WTC11 (cell line): ENCODE measurements at regions not wholly inside any gene's neighbourhood (a gene's known extent, or its start where the extent isn't known, plus 50 kb on each side); places are given as distances from the start of the nearest gene placed in this dataset.

Experiments used
- ATAC-seq: fragments of 200-7000 bp; cut with Tn5 transposase; 2 replicates; pipeline ENCODE4 v1.10.0; 2021; ENCODE audit warnings: mild to moderate bottlenecking, moderate library complexity
- CTCF ChIA-PET: fragments of 300-600 bp; sonication (Branson Sonifier 250); formaldehyde crosslinking; loops from one replicate; lab custom pipeline; 2021; ENCODE audit warnings: antibody characterized with exemption; lab: Charles Lee
- POLR2A ChIA-PET: fragments of 350-600 bp; sonication (Branson Sonifier 250); formaldehyde crosslinking; loops from one replicate; lab custom pipeline; 2021; ENCODE audit warnings: antibody characterized with exemption; lab: Charles Lee
- DNase-seq: peaks from one replicate; pipeline ENCODE4 v3.0.0; 2021; ENCODE audit warnings: low spot score
- H3K27ac Mint-ChIP-seq: 2 replicates; pipeline ENCODE4 v1.8.0; 2021; ENCODE audit warnings: mixed read lengths
- H3K27me3 Mint-ChIP-seq: 2 replicates; pipeline ENCODE4 v1.8.0; 2021; ENCODE audit warnings: low read depth, mild to moderate bottlenecking, moderate library complexity, mixed read lengths
- H3K36me3 Mint-ChIP-seq: 2 replicates; pipeline ENCODE4 v1.8.0; 2021; ENCODE audit warnings: mixed read lengths
- H3K4me1 Mint-ChIP-seq: 2 replicates; pipeline ENCODE4 v1.8.0; 2022; ENCODE audit warnings: mixed read lengths
- H3K4me3 Mint-ChIP-seq: 2 replicates; pipeline ENCODE4 v1.8.0; 2021; ENCODE audit warnings: mild to moderate bottlenecking, moderate library complexity, mixed read lengths
- H3K9me3 Mint-ChIP-seq: 2 replicates; pipeline ENCODE4 v1.8.0; 2021; ENCODE audit warnings: mixed read lengths
- FOXP1 ChIP-seq: sonication (generic); formaldehyde crosslinking; IDR thresholded peaks from 2 replicates; pipeline ENCODE4 v1.8.0; 2022; ENCODE audit warnings: missing genetic modification reagents, mild to moderate bottlenecking, moderate library complexity, borderline replicate concordance
- HMGA2 ChIP-seq: fragments of 250-450 bp; sonication (Bioruptor Pico); IDR thresholded peaks from 2 replicates; pipeline ENCODE4 v1.4.0; 2021; ENCODE audit warnings: mild to moderate bottlenecking, moderate library complexity
- IRF2 ChIP-seq: sonication (generic); formaldehyde crosslinking; IDR thresholded peaks from 2 replicates; pipeline ENCODE4 v1.8.0; 2022; ENCODE audit warnings: low read depth, missing genetic modification reagents, borderline replicate concordance
- JUN ChIP-seq: sonication (generic); formaldehyde crosslinking; IDR thresholded peaks from 2 replicates; pipeline ENCODE4 v1.8.0; 2023; ENCODE audit warnings: mild to moderate bottlenecking, missing genetic modification reagents
- MXD4 ChIP-seq: fragments of 250-450 bp; sonication (Bioruptor Pico); IDR thresholded peaks from 2 replicates; pipeline ENCODE4 v1.8.0; 2021; ENCODE audit warnings: mild to moderate bottlenecking, moderate library complexity, borderline replicate concordance
- NFATC4 ChIP-seq: fragments of 250-450 bp; sonication (Bioruptor Pico); IDR thresholded peaks from 2 replicates; pipeline ENCODE4 v1.9.0; 2021; ENCODE audit warnings: mild to moderate bottlenecking
- NFE2L1 ChIP-seq: sonication (generic); formaldehyde crosslinking; IDR thresholded peaks from 2 replicates; pipeline ENCODE4 v1.8.1; 2023; ENCODE audit warnings: missing genetic modification reagents
- NFYB ChIP-seq: sonication (generic); formaldehyde crosslinking; conservative IDR thresholded peaks from 2 replicates; pipeline ENCODE4 v1.8.0; 2022; ENCODE audit warnings: low read depth, missing genetic modification reagents
- PRRX2 ChIP-seq: fragments of 250-450 bp; sonication (Bioruptor Pico); IDR thresholded peaks from 2 replicates; pipeline ENCODE4 v1.8.0; 2021; ENCODE audit warnings: mild to moderate bottlenecking
- RORB ChIP-seq: fragments of 250-450 bp; sonication (Bioruptor Pico); IDR thresholded peaks from 2 replicates; pipeline ENCODE4 v1.9.0; 2021; ENCODE audit warnings: mild to moderate bottlenecking
- SMAD4 ChIP-seq: sonication (generic); formaldehyde crosslinking; IDR thresholded peaks from 2 replicates; pipeline ENCODE4 v1.8.0; 2022; ENCODE audit warnings: mild to moderate bottlenecking, missing genetic modification reagents
- TCF7 ChIP-seq: sonication (generic); formaldehyde crosslinking; IDR thresholded peaks from 2 replicates; pipeline ENCODE4 v1.8.0; 2022; ENCODE audit warnings: mild to moderate bottlenecking, low read depth, missing genetic modification reagents, moderate library complexity
- ZNF232 ChIP-seq: sonication (generic); formaldehyde crosslinking; IDR thresholded peaks from 2 replicates; pipeline ENCODE4 v1.8.0; 2022; ENCODE audit warnings: mild to moderate bottlenecking, missing genetic modification reagents
- TF ChIP-seq, protein P1 (sequence below): sonication (generic); formaldehyde crosslinking; IDR thresholded peaks from 2 replicates; pipeline ENCODE4 v1.8.0; 2023; ENCODE audit warnings: missing genetic modification reagents
- TF ChIP-seq, protein P2 (sequence below): sonication (generic); formaldehyde crosslinking; IDR thresholded peaks from 2 replicates; pipeline ENCODE4 v1.8.0; 2022; ENCODE audit warnings: mild to moderate bottlenecking, missing genetic modification reagents
- TF ChIP-seq, protein P3 (sequence below): sonication (generic); formaldehyde crosslinking; IDR thresholded peaks from 2 replicates; pipeline ENCODE4 v1.8.1; 2023; ENCODE audit warnings: mild to moderate bottlenecking, missing genetic modification reagents, moderate library complexity
- TF ChIP-seq, protein P4 (sequence below): sonication (generic); formaldehyde crosslinking; IDR thresholded peaks from 2 replicates; pipeline ENCODE4 v1.8.0; 2022; ENCODE audit warnings: mild to moderate bottlenecking, missing genetic modification reagents
- TF ChIP-seq, protein P5 (sequence below): sonication (generic); formaldehyde crosslinking; IDR thresholded peaks from 2 replicates; pipeline ENCODE4 v1.8.1; 2022; ENCODE audit warnings: missing genetic modification reagents, borderline replicate concordance
- TF ChIP-seq, protein P6 (sequence below): sonication (generic); formaldehyde crosslinking; IDR thresholded peaks from 2 replicates; pipeline ENCODE4 v1.8.0; 2023; ENCODE audit warnings: mild to moderate bottlenecking, missing genetic modification reagents
- TF ChIP-seq, protein P7 (sequence below): sonication (generic); formaldehyde crosslinking; IDR thresholded peaks from 2 replicates; pipeline ENCODE4 v1.8.0; 2022; ENCODE audit warnings: missing genetic modification reagents
- TF ChIP-seq, protein P8 (sequence below): sonication (generic); formaldehyde crosslinking; IDR thresholded peaks from 2 replicates; pipeline ENCODE4 v1.8.0; 2022; ENCODE audit warnings: mild to moderate bottlenecking, missing genetic modification reagents
- TF ChIP-seq, protein P9 (sequence below): sonication (generic); formaldehyde crosslinking; IDR thresholded peaks from 2 replicates; pipeline ENCODE4 v1.8.1; 2023; ENCODE audit warnings: mild to moderate bottlenecking, missing genetic modification reagents, moderate library complexity

DNA sequence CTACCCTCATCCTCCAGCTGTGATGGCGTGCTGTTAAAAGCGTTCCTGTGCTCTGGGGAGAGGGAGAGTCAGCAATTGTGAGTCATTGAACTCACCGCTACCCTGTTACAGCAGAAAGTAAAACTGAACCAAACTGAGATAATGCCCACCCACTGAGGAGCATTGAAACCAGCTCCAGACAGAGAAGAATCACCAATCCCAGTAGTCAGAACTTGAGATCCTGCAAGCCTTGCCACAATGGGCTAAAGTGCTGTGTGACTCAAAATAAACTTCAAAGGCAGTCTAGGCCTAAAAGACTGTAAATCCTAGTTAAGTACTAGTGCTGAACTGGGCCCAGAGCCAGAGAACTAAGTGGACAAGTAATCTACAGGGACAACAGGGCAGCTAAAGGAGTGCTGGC, 1394.2 kb upstream of the DIAPH2 start:
- ATAC-seq = peak; percentile 70
- Mint-ChIP-seq H3K9me3 (peaks cover 3% of the 10 kb centered on the region; the same call in 1 of the 2 replicates), H3K4me3 (no peak overlapping the region), H3K27ac (peak overlapping the region; percentile 7; the same call in 1 of the 2 replicates), H3K36me3 (no peaks in the 10 kb centered on the region), H3K4me1 (peaks cover 8% of the 10 kb centered on the region), H3K27me3 (no peaks in the 10 kb centered on the region)
- TF ChIP-seq, protein P1, sequence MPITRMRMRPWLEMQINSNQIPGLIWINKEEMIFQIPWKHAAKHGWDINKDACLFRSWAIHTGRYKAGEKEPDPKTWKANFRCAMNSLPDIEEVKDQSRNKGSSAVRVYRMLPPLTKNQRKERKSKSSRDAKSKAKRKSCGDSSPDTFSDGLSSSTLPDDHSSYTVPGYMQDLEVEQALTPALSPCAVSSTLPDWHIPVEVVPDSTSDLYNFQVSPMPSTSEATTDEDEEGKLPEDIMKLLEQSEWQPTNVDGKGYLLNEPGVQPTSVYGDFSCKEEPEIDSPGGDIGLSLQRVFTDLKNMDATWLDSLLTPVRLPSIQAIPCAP (CRISPR knock-in tag) = no peak
- TF ChIP-seq, protein P2, sequence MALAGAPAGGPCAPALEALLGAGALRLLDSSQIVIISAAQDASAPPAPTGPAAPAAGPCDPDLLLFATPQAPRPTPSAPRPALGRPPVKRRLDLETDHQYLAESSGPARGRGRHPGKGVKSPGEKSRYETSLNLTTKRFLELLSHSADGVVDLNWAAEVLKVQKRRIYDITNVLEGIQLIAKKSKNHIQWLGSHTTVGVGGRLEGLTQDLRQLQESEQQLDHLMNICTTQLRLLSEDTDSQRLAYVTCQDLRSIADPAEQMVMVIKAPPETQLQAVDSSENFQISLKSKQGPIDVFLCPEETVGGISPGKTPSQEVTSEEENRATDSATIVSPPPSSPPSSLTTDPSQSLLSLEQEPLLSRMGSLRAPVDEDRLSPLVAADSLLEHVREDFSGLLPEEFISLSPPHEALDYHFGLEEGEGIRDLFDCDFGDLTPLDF = no peak
- TF ChIP-seq, protein P3, sequence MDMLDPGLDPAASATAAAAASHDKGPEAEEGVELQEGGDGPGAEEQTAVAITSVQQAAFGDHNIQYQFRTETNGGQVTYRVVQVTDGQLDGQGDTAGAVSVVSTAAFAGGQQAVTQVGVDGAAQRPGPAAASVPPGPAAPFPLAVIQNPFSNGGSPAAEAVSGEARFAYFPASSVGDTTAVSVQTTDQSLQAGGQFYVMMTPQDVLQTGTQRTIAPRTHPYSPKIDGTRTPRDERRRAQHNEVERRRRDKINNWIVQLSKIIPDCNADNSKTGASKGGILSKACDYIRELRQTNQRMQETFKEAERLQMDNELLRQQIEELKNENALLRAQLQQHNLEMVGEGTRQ (CRISPR knock-in tag) = no peak
- TF ChIP-seq IRF2 (no peak), TCF7 (CRISPR knock-in tag) (no peak), HMGA2 (CRISPR knock-in tag) (no peak), JUN (CRISPR knock-in tag) (no peak), RORB (CRISPR knock-in tag) (no peak)
- TF ChIP-seq, protein P4, sequence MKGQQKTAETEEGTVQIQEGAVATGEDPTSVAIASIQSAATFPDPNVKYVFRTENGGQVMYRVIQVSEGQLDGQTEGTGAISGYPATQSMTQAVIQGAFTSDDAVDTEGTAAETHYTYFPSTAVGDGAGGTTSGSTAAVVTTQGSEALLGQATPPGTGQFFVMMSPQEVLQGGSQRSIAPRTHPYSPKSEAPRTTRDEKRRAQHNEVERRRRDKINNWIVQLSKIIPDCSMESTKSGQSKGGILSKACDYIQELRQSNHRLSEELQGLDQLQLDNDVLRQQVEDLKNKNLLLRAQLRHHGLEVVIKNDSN (CRISPR knock-in tag) = no peak
- TF ChIP-seq, protein P5, sequence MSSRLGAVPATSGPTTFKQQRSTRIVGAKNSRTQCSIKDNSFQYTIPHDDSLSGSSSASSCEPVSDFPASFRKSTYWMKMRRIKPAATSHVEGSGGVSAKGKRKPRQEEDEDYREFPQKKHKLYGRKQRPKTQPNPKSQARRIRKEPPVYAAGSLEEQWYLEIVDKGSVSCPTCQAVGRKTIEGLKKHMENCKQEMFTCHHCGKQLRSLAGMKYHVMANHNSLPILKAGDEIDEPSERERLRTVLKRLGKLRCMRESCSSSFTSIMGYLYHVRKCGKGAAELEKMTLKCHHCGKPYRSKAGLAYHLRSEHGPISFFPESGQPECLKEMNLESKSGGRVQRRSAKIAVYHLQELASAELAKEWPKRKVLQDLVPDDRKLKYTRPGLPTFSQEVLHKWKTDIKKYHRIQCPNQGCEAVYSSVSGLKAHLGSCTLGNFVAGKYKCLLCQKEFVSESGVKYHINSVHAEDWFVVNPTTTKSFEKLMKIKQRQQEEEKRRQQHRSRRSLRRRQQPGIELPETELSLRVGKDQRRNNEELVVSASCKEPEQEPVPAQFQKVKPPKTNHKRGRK = no peak
- TF ChIP-seq, protein P6, sequence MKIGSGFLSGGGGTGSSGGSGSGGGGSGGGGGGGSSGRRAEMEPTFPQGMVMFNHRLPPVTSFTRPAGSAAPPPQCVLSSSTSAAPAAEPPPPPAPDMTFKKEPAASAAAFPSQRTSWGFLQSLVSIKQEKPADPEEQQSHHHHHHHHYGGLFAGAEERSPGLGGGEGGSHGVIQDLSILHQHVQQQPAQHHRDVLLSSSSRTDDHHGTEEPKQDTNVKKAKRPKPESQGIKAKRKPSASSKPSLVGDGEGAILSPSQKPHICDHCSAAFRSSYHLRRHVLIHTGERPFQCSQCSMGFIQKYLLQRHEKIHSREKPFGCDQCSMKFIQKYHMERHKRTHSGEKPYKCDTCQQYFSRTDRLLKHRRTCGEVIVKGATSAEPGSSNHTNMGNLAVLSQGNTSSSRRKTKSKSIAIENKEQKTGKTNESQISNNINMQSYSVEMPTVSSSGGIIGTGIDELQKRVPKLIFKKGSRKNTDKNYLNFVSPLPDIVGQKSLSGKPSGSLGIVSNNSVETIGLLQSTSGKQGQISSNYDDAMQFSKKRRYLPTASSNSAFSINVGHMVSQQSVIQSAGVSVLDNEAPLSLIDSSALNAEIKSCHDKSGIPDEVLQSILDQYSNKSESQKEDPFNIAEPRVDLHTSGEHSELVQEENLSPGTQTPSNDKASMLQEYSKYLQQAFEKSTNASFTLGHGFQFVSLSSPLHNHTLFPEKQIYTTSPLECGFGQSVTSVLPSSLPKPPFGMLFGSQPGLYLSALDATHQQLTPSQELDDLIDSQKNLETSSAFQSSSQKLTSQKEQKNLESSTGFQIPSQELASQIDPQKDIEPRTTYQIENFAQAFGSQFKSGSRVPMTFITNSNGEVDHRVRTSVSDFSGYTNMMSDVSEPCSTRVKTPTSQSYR = no peak
- CTCF ChIA-PET = no interaction called here
- no peak for DNase-seq
- POLR2A ChIA-PET = no interaction called here

DNA sequence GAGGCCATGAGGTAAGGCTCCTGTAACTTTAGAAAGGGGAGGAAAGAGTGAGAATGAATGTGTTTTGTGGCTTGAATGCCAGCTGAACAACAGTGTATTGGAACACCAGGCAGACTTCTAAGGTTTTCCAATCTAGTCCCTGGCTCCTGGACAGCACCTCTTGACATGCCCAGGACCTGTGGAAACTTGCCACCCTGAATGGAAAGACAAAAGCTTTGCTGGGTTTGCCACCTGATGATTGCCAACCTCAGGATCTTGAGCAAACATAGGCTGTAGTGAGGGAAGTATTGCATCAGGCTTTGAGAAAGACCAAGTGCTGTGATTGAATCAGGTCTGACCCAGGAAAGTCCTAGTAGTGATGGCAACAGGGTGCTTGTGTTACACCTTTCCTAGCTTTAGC, 1393.1 kb upstream of the DIAPH2 start:
- ChIA-PET CTCF (no interaction called here), POLR2A (interaction anchor here (0.7 kb wide), 1 partner anchor 54 kb away, joined by 3 read pairs; no protein-coding TSS in a partner anchor)
- Mint-ChIP-seq H3K27me3 (no peaks in the 10 kb centered on the region), H3K9me3 (peaks cover 7% of the 10 kb centered on the region), H3K4me3 (no peak overlapping the region), H3K27ac (no peak overlapping the region), H3K4me1 (peaks cover 8% of the 10 kb centered on the region), H3K36me3 (peaks cover 3% of the 10 kb centered on the region; the same call in 1 of the 2 replicates)
- DNase-seq (no peak), ATAC-seq (no peak)
- TF ChIP-seq NFATC4 (no peak), FOXP1 (CRISPR knock-in tag) (no peak), SMAD4 (CRISPR knock-in tag) (no peak), PRRX2 (no peak), ZNF232 (CRISPR knock-in tag) (no peak), NFYB (no peak), MXD4 (CRISPR knock-in tag) (no peak), NFE2L1 (CRISPR knock-in tag) (no peak)
- TF ChIP-seq, protein P7, sequence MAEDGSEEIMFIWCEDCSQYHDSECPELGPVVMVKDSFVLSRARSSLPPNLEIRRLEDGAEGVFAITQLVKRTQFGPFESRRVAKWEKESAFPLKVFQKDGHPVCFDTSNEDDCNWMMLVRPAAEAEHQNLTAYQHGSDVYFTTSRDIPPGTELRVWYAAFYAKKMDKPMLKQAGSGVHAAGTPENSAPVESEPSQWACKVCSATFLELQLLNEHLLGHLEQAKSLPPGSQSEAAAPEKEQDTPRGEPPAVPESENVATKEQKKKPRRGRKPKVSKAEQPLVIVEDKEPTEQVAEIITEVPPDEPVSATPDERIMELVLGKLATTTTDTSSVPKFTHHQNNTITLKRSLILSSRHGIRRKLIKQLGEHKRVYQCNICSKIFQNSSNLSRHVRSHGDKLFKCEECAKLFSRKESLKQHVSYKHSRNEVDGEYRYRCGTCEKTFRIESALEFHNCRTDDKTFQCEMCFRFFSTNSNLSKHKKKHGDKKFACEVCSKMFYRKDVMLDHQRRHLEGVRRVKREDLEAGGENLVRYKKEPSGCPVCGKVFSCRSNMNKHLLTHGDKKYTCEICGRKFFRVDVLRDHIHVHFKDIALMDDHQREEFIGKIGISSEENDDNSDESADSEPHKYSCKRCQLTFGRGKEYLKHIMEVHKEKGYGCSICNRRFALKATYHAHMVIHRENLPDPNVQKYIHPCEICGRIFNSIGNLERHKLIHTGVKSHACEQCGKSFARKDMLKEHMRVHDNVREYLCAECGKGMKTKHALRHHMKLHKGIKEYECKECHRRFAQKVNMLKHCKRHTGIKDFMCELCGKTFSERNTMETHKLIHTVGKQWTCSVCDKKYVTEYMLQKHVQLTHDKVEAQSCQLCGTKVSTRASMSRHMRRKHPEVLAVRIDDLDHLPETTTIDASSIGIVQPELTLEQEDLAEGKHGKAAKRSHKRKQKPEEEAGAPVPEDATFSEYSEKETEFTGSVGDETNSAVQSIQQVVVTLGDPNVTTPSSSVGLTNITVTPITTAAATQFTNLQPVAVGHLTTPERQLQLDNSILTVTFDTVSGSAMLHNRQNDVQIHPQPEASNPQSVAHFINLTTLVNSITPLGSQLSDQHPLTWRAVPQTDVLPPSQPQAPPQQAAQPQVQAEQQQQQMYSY (CRISPR knock-in tag) = no peak
- TF ChIP-seq, protein P8, sequence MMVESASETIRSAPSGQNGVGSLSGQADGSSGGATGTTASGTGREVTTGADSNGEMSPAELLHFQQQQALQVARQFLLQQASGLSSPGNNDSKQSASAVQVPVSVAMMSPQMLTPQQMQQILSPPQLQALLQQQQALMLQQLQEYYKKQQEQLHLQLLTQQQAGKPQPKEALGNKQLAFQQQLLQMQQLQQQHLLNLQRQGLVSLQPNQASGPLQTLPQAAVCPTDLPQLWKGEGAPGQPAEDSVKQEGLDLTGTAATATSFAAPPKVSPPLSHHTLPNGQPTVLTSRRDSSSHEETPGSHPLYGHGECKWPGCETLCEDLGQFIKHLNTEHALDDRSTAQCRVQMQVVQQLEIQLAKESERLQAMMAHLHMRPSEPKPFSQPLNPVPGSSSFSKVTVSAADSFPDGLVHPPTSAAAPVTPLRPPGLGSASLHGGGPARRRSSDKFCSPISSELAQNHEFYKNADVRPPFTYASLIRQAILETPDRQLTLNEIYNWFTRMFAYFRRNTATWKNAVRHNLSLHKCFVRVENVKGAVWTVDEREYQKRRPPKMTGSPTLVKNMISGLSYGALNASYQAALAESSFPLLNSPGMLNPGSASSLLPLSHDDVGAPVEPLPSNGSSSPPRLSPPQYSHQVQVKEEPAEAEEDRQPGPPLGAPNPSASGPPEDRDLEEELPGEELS (CRISPR knock-in tag) = no peak
- TF ChIP-seq, protein P9, sequence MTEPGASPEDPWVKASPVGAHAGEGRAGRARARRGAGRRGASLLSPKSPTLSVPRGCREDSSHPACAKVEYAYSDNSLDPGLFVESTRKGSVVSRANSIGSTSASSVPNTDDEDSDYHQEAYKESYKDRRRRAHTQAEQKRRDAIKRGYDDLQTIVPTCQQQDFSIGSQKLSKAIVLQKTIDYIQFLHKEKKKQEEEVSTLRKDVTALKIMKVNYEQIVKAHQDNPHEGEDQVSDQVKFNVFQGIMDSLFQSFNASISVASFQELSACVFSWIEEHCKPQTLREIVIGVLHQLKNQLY (CRISPR knock-in tag) = no peak
